SK-N-SH (cell line): ENCODE measurements at regions not wholly inside any gene's neighbourhood (a gene's known extent, or its start where the extent isn't known, plus 50 kb on each side); places are given as distances from the start of the nearest gene placed in this dataset.

Experiments
- MEF2A ChIP-seq: IDR thresholded peaks from 2 replicates; pipeline ENCODE4 v1.4.0; 2012; ENCODE audit warnings: low read depth, borderline replicate concordance
- RAD21 ChIP-seq: IDR thresholded peaks from 2 replicates; pipeline ENCODE4 v1.6.1; 2012; ENCODE audit warnings: mild to moderate bottlenecking, low read length
- TAF1 ChIP-seq: IDR thresholded peaks from 2 replicates; pipeline ENCODE4 v1.6.1; 2012; ENCODE audit warnings: low read depth, mild to moderate bottlenecking, low read length, moderate library complexity, borderline replicate concordance
- TCF12 ChIP-seq: IDR thresholded peaks from 2 replicates; pipeline ENCODE4 v1.4.0; 2012
- TF ChIP-seq, protein P1 (sequence below): fragments of 200-600 bp; sonication (generic); IDR thresholded peaks from 2 replicates; pipeline ENCODE4 v1.6.1; 2017; ENCODE audit warnings: antibody characterized with exemption, mild to moderate bottlenecking, moderate library complexity

DNA sequence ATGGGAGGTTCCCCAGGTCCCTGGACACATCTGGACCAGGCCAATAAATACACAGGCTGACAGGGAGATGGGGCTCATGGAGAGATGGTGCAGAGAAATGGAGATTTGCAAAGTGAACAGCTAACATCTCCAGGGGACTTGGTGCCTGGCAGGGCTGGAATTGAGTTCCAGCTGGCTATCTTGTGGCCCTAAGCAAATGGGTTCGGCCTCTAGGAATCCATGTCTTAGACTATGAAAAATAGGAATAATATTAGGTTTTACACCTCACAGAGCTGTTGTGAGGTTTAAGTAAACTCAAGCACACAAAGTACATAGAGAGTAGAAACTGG lies 82.9 kb upstream of the SPATA12 start:
- TF ChIP-seq TAF1 (no peak), TCF12 (no peak), RAD21 (no peak), MEF2A (no peak)
- TF ChIP-seq, protein P1, sequence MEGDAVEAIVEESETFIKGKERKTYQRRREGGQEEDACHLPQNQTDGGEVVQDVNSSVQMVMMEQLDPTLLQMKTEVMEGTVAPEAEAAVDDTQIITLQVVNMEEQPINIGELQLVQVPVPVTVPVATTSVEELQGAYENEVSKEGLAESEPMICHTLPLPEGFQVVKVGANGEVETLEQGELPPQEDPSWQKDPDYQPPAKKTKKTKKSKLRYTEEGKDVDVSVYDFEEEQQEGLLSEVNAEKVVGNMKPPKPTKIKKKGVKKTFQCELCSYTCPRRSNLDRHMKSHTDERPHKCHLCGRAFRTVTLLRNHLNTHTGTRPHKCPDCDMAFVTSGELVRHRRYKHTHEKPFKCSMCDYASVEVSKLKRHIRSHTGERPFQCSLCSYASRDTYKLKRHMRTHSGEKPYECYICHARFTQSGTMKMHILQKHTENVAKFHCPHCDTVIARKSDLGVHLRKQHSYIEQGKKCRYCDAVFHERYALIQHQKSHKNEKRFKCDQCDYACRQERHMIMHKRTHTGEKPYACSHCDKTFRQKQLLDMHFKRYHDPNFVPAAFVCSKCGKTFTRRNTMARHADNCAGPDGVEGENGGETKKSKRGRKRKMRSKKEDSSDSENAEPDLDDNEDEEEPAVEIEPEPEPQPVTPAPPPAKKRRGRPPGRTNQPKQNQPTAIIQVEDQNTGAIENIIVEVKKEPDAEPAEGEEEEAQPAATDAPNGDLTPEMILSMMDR = no peak
